Activated B cell treated with CpG ODN at 0.5 μM for 24 hours (primary cell): ENCODE measurements at regions not wholly inside any gene's neighbourhood (a gene's known extent, or its start where the extent isn't known, plus 50 kb on each side); places are given as distances from the start of the nearest gene placed in this dataset.

Experiments used
- ATAC-seq: fragments of 200-7000 bp; cut with Tn5 transposase; one replicate; pipeline ENCODE4 v1.10.0; 2021; ENCODE audit warnings: low read depth, mild to moderate bottlenecking, moderate library complexity
- CTCF ChIA-PET: fragments of 350-600 bp; sonication (Branson Sonifier 250); formaldehyde crosslinking; loops from one replicate; lab custom pipeline; 2021; ENCODE audit warnings: antibody characterized with exemption; lab: Charles Lee
- POLR2A ChIA-PET: fragments of 350-600 bp; sonication (Branson Sonifier 250); formaldehyde crosslinking; loops from one replicate; lab custom pipeline; 2021; ENCODE audit warnings: antibody characterized with exemption; lab: Charles Lee
- DNase-seq: peaks from one replicate; pipeline ENCODE4 v3.0.0; 2022
- H3K27ac Mint-ChIP-seq: one replicate; pipeline ENCODE4 v1.8.0; 2020; ENCODE audit warnings: mixed read lengths
- H3K27me3 Mint-ChIP-seq: one replicate; pipeline ENCODE4 v1.8.0; 2021; ENCODE audit warnings: mixed read lengths
- H3K36me3 Mint-ChIP-seq: one replicate; pipeline ENCODE4 v1.8.0; 2021; ENCODE audit warnings: low read depth, mixed read lengths
- H3K4me1 Mint-ChIP-seq: one replicate; pipeline ENCODE4 v1.8.0; 2021; ENCODE audit warnings: mixed read lengths
- H3K4me3 Mint-ChIP-seq: one replicate; pipeline ENCODE4 v1.8.0; 2020; ENCODE audit warnings: mild to moderate bottlenecking, mixed read lengths
- H3K9me3 Mint-ChIP-seq: one replicate; pipeline ENCODE4 v1.8.0; 2020; ENCODE audit warnings: mixed read lengths
- CTCF ChIP-seq: fragments of 200-600 bp; IDR thresholded peaks from one replicate; pipeline ENCODE4 v1.8.0; 2022; ENCODE audit warnings: antibody characterized with exemption, mild to moderate bottlenecking
- intact Hi-C: fragments of 100-400 bp; cut with micrococcal nuclease; formaldehyde crosslinking; loops from one replicate; pipeline ENCODE4 v1.15.1; 2024

GRCh38 chr3:146800484-146800883 lies 195.3 kb upstream of the PLSCR5 start:
- Mint-ChIP-seq H3K4me1 (no peaks in the 10 kb centered on the region), H3K4me3 (no peak overlapping the region), H3K27ac (no peak overlapping the region), H3K27me3 (no peaks in the 10 kb centered on the region), H3K36me3 (no peaks in the 10 kb centered on the region), H3K9me3 (peaks cover 2% of the 10 kb centered on the region)
- TF ChIP-seq CTCF, result no peak
- ATAC-seq, result no peak
- intact Hi-C loops, result no loop called here
- no peak for DNase-seq
- POLR2A ChIA-PET, result no interaction called here
- CTCF ChIA-PET, result no interaction called here

- Mint-ChIP-seq H3K9me3 (peaks cover 2% of the 10 kb centered on the region), H3K27ac (no peak overlapping the region), H3K27me3 (no peaks in the 10 kb centered on the region), H3K36me3 (no peaks in the 10 kb centered on the region), H3K4me1 (no peaks in the 10 kb centered on the region), H3K4me3 (no peak overlapping the region)
- TF ChIP-seq CTCF, result no peak
- ChIA-PET CTCF (no interaction called here), POLR2A (no interaction called here)
- no peak for DNase-seq
- intact Hi-C loops, result no loop called here
- no peak for ATAC-seq
Observed at GRCh38 chr3:146796078-146796477, 190.9 kb upstream of the PLSCR5 start.

GRCh38 chr3:146783446-146783845 lies 178.3 kb upstream of the PLSCR5 start:
- intact Hi-C loops, result no loop called here
- no peaks in the 10 kb centered on the region for H3K4me1 Mint-ChIP-seq
- no peak overlapping the region for H3K27ac Mint-ChIP-seq
- no peak overlapping the region for H3K4me3 Mint-ChIP-seq
- H3K27me3 Mint-ChIP-seq, result no peaks in the 10 kb centered on the region
- ChIA-PET CTCF (no interaction called here), POLR2A (no interaction called here)
- no peaks in the 10 kb centered on the region for H3K9me3 Mint-ChIP-seq
- DNase-seq, result no peak
- no peaks in the 10 kb centered on the region for H3K36me3 Mint-ChIP-seq
- no peak for TF ChIP-seq CTCF
- ATAC-seq, result no peak

- intact Hi-C loops, result no loop called here
- no peak overlapping the region for H3K4me3 Mint-ChIP-seq
- ATAC-seq, result no peak
- CTCF ChIA-PET, result no interaction called here
- no peak for DNase-seq
- no peaks in the 10 kb centered on the region for H3K9me3 Mint-ChIP-seq
- no peaks in the 10 kb centered on the region for H3K27me3 Mint-ChIP-seq
- H3K27ac Mint-ChIP-seq, result no peak overlapping the region
- POLR2A ChIA-PET, result no interaction called here
- H3K36me3 Mint-ChIP-seq, result no peaks in the 10 kb centered on the region
- TF ChIP-seq CTCF, result no peak
- H3K4me1 Mint-ChIP-seq, result no peaks in the 10 kb centered on the region
Observed at GRCh38 chr3:146781606-146782005, 176.5 kb upstream of the PLSCR5 start.

GRCh38 chr3:146781059-146781458 lies 175.9 kb upstream of the PLSCR5 start:
- no peak for TF ChIP-seq CTCF
- intact Hi-C loops, result no loop called here
- POLR2A ChIA-PET, result no interaction called here
- Mint-ChIP-seq H3K27ac (no peak overlapping the region), H3K4me1 (no peaks in the 10 kb centered on the region), H3K36me3 (no peaks in the 10 kb centered on the region), H3K4me3 (no peak overlapping the region), H3K9me3 (no peaks in the 10 kb centered on the region), H3K27me3 (no peaks in the 10 kb centered on the region)
- CTCF ChIA-PET, result no interaction called here
- ATAC-seq (no peak), DNase-seq (no peak)
